Neural cell (in vitro differentiated cells): ENCODE measurements at regions not wholly inside any gene's neighbourhood (a gene's known extent, or its start where the extent isn't known, plus 50 kb on each side); places are given as distances from the start of the nearest gene placed in this dataset.

Experiments used
- H2AFZ ChIP-seq: fragments of 200-600, 300-800 bp; sonication (generic), shearing (Covaris generic); 2 replicates; pipeline ENCODE4 v1.6.0; 2014; ENCODE audit warnings: low read depth, mild to moderate bottlenecking, antibody characterized with exemption, low read length, moderate library complexity
- H3F3A ChIP-seq: fragments of 200-600 bp; shearing (Covaris generic); 2 replicates; pipeline ENCODE4 v1.6.1; 2016; ENCODE audit warnings: mild to moderate bottlenecking, moderate library complexity, mixed read lengths, antibody characterized with exemption, low read length; ENCODE audit not compliant: insufficient read depth, poor library complexity, severe bottlenecking
- H3K27ac ChIP-seq: fragments of 200-600, 300-800 bp; sonication (generic), shearing (Covaris generic); 2 replicates; pipeline ENCODE4 v1.5.1; 2014; ENCODE audit warnings: mild to moderate bottlenecking, low read length, moderate library complexity
- H3K27me3 ChIP-seq: fragments of 300-800, 200-600 bp; sonication (generic), shearing (Covaris generic); 2 replicates; pipeline ENCODE4 v1.6.0; 2014; ENCODE audit warnings: mild to moderate bottlenecking, low read depth, low read length, moderate library complexity; ENCODE audit not compliant: insufficient read depth
- H3K36me3 ChIP-seq: fragments of 300-800, 200-600 bp; sonication (generic), shearing (Covaris generic); 2 replicates; pipeline ENCODE4 v1.5.1; 2014; ENCODE audit warnings: mild to moderate bottlenecking, antibody characterized with exemption, low read length, moderate library complexity; ENCODE audit not compliant: insufficient read depth
- H3K4me2 ChIP-seq: fragments of 300-800, 200-600 bp; sonication (generic), shearing (Covaris generic); 2 replicates; pipeline ENCODE4 v1.6.0; 2014; ENCODE audit warnings: mild to moderate bottlenecking, low read length
- H3K4me3 ChIP-seq: fragments of 300-800, 200-600 bp; sonication (generic), shearing (Covaris generic); 2 replicates; pipeline ENCODE4 v1.5.1; 2014; ENCODE audit warnings: mild to moderate bottlenecking, low read length, moderate library complexity
- H3K79me2 ChIP-seq: fragments of 200-600 bp; shearing (Covaris generic); replicated peaks from 2 replicates; pipeline ENCODE4 v1.6.0; 2014; ENCODE audit warnings: mild to moderate bottlenecking, low read length, moderate library complexity; ENCODE audit not compliant: insufficient read depth
- H3K9ac ChIP-seq: fragments of 300-800, 200-600 bp; sonication (generic), shearing (Covaris generic); 2 replicates; pipeline ENCODE4 v1.6.1; 2016; ENCODE audit warnings: mild to moderate bottlenecking, low read length, mixed read lengths
- H3K9me2 ChIP-seq: fragments of 200-600 bp; shearing (Covaris generic); 2 replicates; pipeline ENCODE4 v1.6.1; 2016; ENCODE audit warnings: mild to moderate bottlenecking, low read length, mixed read lengths; ENCODE audit not compliant: insufficient read depth
- H3K9me3 ChIP-seq: fragments of 200-600, 300-800 bp; sonication (generic), shearing (Covaris generic); 2 replicates; pipeline ENCODE4 v1.6.1; 2016; ENCODE audit warnings: mild to moderate bottlenecking, mixed run types, low read length, moderate library complexity, mixed read lengths
- H4K20me1 ChIP-seq: fragments of 200-600 bp; shearing (Covaris generic); 2 replicates; pipeline ENCODE4 v1.6.1; 2016; ENCODE audit warnings: mild to moderate bottlenecking, mixed run types; ENCODE audit not compliant: insufficient read depth
- CTCF ChIP-seq: fragments of 450-650 bp; IDR thresholded peaks from 2 replicates; pipeline ENCODE4 v1.5.1; 2014; ENCODE audit warnings: antibody characterized with exemption, mild to moderate bottlenecking, moderate library complexity; ENCODE audit not compliant: poor library complexity, severe bottlenecking
- EP300 ChIP-seq: fragments of 450-650 bp; conservative IDR thresholded peaks from 2 replicates; pipeline ENCODE4 v1.6.1; 2014; ENCODE audit warnings: antibody characterized with exemption, mild to moderate bottlenecking, moderate library complexity; ENCODE audit not compliant: poor library complexity, severe bottlenecking
- EZH2 ChIP-seq: fragments of 200-600, 300-800 bp; shearing (Covaris generic), sonication (generic); IDR thresholded peaks from 2 replicates; pipeline ENCODE4 v1.6.1; 2014; ENCODE audit warnings: antibody characterized with exemption, low read length, borderline replicate concordance, mild to moderate bottlenecking; ENCODE audit not compliant: insufficient read depth, poor library complexity, severe bottlenecking
- MXI1 ChIP-seq: fragments of 450-650 bp; conservative IDR thresholded peaks from 2 replicates; pipeline ENCODE4 v1.6.1; 2014; ENCODE audit warnings: antibody characterized with exemption, mild to moderate bottlenecking; ENCODE audit not compliant: poor library complexity, severe bottlenecking
- POLR2AphosphoS5 ChIP-seq: IDR thresholded peaks from 2 replicates; pipeline ENCODE4 v1.6.1; 2012
- RAD21 ChIP-seq: fragments of 450-650 bp; conservative IDR thresholded peaks from 2 replicates; pipeline ENCODE4 v1.6.1; 2014; ENCODE audit warnings: antibody characterized with exemption, mild to moderate bottlenecking, moderate library complexity
- SMC3 ChIP-seq: fragments of 450-650 bp; conservative IDR thresholded peaks from 2 replicates; pipeline ENCODE4 v1.6.1; 2014; ENCODE audit warnings: antibody characterized with exemption, mild to moderate bottlenecking, moderate library complexity; ENCODE audit not compliant: poor library complexity
- TAF1 ChIP-seq: IDR thresholded peaks from 2 replicates; pipeline ENCODE4 v1.6.1; 2012; ENCODE audit warnings: low read depth
- TF ChIP-seq, protein P1 (sequence below): IDR thresholded peaks from 2 replicates; pipeline ENCODE4 v1.6.1; 2012; ENCODE audit warnings: borderline replicate concordance

DNA sequence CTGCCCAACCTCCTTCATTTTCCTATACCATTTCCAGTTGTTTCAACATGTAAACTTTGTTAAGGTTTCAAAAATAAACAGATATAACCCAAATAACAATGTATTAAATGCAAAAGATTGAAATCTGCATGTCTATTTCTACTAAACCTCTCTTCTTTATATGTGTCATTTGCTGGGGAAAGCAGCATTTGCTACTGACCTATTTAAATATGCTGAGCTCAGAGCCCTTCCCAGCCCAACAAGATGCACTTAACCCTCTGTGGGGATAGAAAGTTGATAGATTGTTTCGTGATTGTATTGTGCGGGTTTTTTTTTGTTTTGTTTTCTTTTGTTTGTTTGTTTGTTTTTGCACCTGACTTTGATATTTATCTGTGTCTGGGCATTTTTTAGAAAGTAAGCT lies 139.5 kb downstream of the UCHL1 start:
- no peaks in the 10 kb centered on the region for H3K27me3 ChIP-seq
- H3K4me2 ChIP-seq: no peak overlapping the region
- H2AFZ ChIP-seq: no peak overlapping the region
- no peaks in the 10 kb centered on the region for H3K9me3 ChIP-seq
- H3K9me2 ChIP-seq: no peaks in the 10 kb centered on the region
- no peak overlapping the region for H3K9ac ChIP-seq
- TF ChIP-seq TAF1 (no peak), EP300 (no peak), RAD21 (no peak), CTCF (no peak), MXI1 (no peak), POLR2AphosphoS5 (no peak), SMC3 (no peak)
- TF ChIP-seq, protein P1, sequence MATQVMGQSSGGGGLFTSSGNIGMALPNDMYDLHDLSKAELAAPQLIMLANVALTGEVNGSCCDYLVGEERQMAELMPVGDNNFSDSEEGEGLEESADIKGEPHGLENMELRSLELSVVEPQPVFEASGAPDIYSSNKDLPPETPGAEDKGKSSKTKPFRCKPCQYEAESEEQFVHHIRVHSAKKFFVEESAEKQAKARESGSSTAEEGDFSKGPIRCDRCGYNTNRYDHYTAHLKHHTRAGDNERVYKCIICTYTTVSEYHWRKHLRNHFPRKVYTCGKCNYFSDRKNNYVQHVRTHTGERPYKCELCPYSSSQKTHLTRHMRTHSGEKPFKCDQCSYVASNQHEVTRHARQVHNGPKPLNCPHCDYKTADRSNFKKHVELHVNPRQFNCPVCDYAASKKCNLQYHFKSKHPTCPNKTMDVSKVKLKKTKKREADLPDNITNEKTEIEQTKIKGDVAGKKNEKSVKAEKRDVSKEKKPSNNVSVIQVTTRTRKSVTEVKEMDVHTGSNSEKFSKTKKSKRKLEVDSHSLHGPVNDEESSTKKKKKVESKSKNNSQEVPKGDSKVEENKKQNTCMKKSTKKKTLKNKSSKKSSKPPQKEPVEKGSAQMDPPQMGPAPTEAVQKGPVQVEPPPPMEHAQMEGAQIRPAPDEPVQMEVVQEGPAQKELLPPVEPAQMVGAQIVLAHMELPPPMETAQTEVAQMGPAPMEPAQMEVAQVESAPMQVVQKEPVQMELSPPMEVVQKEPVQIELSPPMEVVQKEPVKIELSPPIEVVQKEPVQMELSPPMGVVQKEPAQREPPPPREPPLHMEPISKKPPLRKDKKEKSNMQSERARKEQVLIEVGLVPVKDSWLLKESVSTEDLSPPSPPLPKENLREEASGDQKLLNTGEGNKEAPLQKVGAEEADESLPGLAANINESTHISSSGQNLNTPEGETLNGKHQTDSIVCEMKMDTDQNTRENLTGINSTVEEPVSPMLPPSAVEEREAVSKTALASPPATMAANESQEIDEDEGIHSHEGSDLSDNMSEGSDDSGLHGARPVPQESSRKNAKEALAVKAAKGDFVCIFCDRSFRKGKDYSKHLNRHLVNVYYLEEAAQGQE: no peak
- H3K4me3 ChIP-seq: no peak overlapping the region
- no peak overlapping the region for H3K27ac ChIP-seq
- H3K36me3 ChIP-seq: no peaks in the 10 kb centered on the region
- no peaks in the 10 kb centered on the region for H4K20me1 ChIP-seq
- no peaks in the 10 kb centered on the region for H3F3A ChIP-seq
- no peaks in the 10 kb centered on the region for H3K79me2 ChIP-seq

GRCh38 chr4:41396869-41397268 lies 140.1 kb downstream of the UCHL1 start:
- H2AFZ ChIP-seq: no peak overlapping the region
- H3K36me3 ChIP-seq: no peaks in the 10 kb centered on the region
- H3K4me3 ChIP-seq: no peak overlapping the region
- H3K79me2 ChIP-seq: no peaks in the 10 kb centered on the region
- no peaks in the 10 kb centered on the region for H3K27me3 ChIP-seq
- TF ChIP-seq EZH2: no peak
- no peak for TF ChIP-seq SMC3
- no peak for TF ChIP-seq TAF1
- TF ChIP-seq, protein P1: no peak
- no peak for TF ChIP-seq EP300
- no peak for TF ChIP-seq RAD21
- no peak for TF ChIP-seq CTCF
- TF ChIP-seq MXI1: no peak
- no peak for TF ChIP-seq POLR2AphosphoS5
- no peaks in the 10 kb centered on the region for H3F3A ChIP-seq
- H3K9me2 ChIP-seq: no peaks in the 10 kb centered on the region
- no peak overlapping the region for H3K9ac ChIP-seq
- H4K20me1 ChIP-seq: no peaks in the 10 kb centered on the region
- H3K27ac ChIP-seq: no peak overlapping the region
- H3K4me2 ChIP-seq: no peak overlapping the region
- no peaks in the 10 kb centered on the region for H3K9me3 ChIP-seq
